GM13976 (cell line): ENCODE measurements at regions not wholly inside any gene's neighbourhood (a gene's known extent, or its start where the extent isn't known, plus 50 kb on each side); places are given as distances from the start of the nearest gene placed in this dataset.

ENCODE experiments used
- DNase-seq: peaks from one replicate; pipeline ENCODE4 v3.0.0; 2012; ENCODE audit warnings: low spot score
- in situ Hi-C: fragments of 300-500 bp; cut with MboI; formaldehyde crosslinking; loops from one replicate; pipeline ENCODE4 v1.12.0; 2022; ENCODE audit warnings: low sequenced_read_pairs, mixed read lengths, inconsistent platforms; ENCODE audit not compliant: unreplicated experiment
- TF ChIP-seq, protein P1 (sequence below): IDR thresholded peaks from 2 replicates; pipeline ENCODE4 v1.5.1; 2012; ENCODE audit warnings: borderline replicate concordance, mild to moderate bottlenecking; ENCODE audit not compliant: insufficient read depth; ENCODE audit errors: extremely low read depth, missing control alignments, control extremely low read depth

DNA sequence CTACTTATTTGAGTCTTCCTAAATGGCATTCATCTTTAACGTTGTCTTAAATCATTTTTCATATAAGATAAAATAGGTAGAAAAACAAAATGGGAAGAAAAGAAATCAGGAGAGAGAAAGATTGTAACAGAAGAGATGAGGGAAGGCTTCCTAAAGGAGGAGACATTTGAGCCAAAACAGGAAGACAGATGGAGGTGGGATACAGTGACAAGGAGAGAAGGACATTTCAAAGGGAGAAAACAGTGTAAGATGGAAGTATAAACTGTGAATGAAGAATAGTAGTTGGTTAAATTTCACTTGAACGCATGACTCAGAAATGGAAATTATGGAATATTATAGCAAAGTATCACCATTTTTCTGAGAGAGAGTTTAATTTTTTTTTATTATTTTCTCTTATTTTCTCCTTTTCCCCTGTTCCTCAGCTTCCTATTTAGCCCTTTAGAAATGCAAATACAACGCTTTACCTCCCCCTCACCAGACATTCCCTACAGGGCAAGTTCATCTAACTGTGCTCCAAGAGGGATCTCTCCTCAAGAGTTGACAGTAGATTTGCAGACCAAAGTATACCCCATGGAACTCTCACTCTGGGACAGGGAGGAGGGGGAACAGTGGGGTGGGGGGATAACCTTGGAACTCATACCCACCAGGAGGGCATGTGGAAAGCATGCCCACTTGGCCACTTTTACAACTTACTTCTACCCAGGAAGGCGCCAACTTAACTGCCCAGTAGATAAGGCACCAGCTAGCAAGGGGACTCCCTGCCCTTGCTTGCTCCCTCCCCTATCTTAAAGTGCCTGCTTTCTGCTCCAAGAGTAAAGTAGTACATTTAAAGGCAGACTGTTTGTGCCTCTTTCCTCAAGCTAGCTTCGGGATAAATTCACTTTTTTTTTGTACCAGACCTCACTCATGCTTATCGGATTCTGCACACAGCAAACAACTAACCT, 304.7 kb upstream of the POU5F2 start:
- in situ Hi-C loops, result no loop called here
- DNase-seq, result no peak

DNA sequence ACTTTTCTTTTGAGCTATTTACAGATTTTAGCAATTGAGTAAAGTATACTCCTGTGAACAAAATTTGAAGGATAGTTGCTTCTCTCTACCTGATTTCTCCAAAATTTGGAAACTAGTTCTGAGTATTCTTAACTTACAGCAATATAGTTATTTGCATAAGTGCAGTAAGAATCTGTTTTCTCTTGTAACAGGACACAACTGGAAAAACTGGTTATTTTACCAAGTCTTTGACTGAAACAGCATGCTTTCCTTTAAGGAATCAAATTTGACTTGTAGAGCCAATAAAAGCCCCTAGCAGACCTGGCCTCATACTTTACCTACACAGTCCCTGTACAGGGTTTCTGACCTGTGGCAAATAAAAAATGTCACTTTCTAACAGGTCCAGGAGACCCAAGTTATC, 301.9 kb upstream of the POU5F2 start:
- in situ Hi-C loops, result no loop called here
- no peak for DNase-seq
- TF ChIP-seq, protein P1, sequence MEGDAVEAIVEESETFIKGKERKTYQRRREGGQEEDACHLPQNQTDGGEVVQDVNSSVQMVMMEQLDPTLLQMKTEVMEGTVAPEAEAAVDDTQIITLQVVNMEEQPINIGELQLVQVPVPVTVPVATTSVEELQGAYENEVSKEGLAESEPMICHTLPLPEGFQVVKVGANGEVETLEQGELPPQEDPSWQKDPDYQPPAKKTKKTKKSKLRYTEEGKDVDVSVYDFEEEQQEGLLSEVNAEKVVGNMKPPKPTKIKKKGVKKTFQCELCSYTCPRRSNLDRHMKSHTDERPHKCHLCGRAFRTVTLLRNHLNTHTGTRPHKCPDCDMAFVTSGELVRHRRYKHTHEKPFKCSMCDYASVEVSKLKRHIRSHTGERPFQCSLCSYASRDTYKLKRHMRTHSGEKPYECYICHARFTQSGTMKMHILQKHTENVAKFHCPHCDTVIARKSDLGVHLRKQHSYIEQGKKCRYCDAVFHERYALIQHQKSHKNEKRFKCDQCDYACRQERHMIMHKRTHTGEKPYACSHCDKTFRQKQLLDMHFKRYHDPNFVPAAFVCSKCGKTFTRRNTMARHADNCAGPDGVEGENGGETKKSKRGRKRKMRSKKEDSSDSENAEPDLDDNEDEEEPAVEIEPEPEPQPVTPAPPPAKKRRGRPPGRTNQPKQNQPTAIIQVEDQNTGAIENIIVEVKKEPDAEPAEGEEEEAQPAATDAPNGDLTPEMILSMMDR, result no peak

More for the DNA sequence above, 304.7 kb upstream of the POU5F2 start:
- TF ChIP-seq, protein P1, result no peak

DNA sequence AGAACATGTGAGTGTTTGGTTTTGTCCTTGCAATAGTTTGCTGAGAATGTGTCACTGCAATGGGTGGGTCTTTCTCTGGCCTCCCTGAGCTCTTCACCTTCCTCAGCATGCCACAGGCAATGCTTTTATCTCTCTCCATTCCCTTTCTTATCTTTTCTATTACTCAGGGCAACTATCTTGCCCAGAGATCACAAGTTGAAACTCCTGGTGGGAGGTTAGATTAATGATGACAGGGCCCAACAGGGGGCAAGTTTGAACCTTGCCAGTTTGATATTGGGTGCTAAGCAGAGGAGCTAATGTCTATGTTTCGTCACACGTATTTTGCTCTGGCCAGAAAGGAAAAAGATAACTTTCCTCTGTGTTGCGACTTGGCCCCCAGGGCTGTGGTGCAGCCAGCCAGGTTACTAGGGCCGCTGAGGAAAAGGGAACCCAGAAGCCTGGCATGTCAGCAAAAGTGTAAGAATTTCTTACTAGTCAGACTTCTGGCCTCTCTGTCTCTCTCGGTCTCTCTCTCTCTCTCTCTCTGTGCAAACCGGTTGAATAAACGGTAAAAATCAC, 299.3 kb upstream of the POU5F2 start:
- TF ChIP-seq, protein P1, result no peak
- no peak for DNase-seq
- in situ Hi-C loops, result no loop called here

DNA sequence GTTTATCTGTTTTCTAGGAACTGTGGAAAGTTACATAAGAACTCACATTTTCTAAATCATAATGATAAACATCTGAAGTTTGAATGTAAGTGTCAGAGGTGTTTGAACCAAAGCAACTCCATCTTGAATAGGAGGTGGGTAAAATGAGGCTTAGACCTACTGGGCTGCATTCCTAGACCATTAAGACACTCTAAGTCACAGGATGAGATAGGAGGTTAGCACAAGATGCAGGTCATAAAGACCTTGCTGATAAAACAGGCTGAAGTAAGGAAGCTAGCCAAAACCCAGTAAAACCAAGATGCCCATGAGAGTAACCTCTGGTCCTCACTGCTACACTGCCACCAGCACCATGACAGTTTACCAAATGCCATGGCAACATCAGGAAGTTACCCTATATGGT, 297.7 kb upstream of the POU5F2 start:
- TF ChIP-seq, protein P1, result no peak
- DNase-seq, result no peak
- in situ Hi-C loops, result no loop called here

DNA sequence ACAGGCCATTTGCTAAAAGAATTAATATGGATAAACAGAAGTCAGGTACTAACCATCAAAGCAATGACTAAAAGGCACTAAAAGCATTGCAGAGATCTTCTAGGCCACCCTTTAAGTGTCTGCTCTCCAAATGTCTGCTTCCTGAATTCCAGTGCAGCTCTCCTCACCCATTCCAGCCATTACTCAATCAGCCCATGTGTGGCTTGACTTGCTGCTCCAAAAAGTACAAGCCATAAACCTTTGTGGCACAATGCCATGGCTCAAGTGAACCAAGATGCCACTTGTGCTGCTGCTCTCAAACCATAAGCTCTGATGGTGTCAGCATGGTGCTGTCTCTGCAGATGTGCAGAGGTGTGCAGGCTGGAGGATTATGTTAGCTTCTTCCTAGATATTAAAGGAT, 290.2 kb upstream of the POU5F2 start:
- in situ Hi-C loops, result no loop called here
- no peak for DNase-seq
- TF ChIP-seq, protein P1, result no peak

DNA sequence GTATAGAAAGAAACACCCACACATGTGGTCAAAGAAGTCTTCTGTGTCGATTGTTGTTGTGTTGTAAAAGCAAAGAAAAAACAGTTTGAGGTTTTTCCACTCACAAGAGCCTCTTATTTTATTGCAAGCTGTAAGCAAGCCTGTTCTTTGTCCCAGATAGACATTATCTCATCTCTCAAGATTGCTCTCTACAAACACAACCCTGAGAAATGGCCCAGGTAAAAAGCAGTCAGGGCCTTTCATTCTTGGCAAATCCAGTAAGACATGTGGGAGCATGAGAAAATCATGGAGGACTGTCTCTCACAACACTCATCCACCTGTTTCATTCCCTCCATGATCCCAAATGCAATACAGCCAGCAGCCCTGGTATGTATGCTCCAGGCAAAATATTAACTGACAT, 286.6 kb upstream of the POU5F2 start:
- DNase-seq, result no peak
- TF ChIP-seq, protein P1, result no peak
- in situ Hi-C loops, result no loop called here
